HG03378 (cell line): ENCODE measurements at regions not wholly inside any gene's neighbourhood (a gene's known extent, or its start where the extent isn't known, plus 50 kb on each side); places are given as distances from the start of the nearest gene placed in this dataset.

Source experiments
- ATAC-seq: cut with Tn5 transposase; IDR thresholded peaks from one replicate; pipeline ENCODE4 v1.9.1; 2021; ENCODE audit warnings: mild to moderate bottlenecking, moderate library complexity; ENCODE audit not compliant: unreplicated experiment

DNA sequence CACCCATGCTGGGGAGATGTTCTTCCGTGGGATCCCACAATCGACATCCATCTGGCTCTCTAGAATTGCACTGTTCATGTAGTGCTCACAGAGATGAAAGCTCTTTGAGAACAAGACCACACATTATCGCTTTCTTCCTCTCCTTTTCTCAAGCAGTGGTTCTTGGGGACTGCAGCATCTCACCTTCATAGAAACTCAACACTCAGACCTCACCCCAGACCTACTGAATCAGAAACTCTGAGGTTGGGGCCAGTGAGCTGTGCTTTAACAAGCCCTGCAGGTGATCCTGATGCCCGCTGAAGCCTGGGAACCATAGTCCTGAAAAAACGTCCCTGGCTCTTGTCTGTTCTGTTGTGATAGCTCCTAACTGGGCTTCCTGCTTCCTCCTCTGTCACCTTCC, 251.3 kb upstream of the FGGY start:
- ATAC-seq: no peak

DNA sequence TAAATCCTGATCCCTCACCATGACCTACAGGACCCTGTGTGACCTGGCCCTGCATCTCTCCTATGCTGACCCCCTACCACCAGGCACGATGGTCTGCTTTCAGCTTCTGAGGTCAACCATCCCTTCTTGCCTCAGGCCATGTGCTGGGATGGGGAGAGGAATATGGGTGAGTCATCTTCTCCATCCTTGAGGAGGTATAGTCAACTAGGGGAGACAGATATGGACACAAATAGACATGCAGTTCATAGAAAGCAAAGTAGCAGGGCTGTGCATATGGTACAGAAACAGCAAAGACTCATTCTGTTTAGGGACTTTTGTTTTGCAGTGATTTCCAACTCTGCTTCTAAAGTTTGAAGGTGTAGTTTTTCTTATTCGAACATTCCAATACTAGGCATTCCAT, 250.8 kb upstream of the FGGY start:
- ATAC-seq: no peak

- ATAC-seq: peak; percentile 96
Observed at GRCh38 chr1:59046730-59047157, 250.2 kb upstream of the FGGY start.

DNA sequence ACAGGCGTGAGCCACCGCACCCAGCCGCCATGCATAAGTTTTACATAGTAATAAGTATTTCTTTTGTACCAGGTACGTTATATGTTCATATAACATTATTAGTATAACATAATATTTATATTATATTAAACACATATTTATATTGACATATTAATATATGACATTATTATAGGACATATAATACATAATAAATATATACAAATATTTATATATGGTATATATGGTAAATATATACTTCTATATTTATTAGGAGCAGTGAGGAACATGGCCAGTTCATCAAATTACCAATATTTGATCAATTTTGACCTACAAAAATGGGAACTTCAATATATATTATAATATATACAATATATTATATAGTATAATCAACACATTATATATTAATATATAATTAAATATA, 245.9 kb upstream of the FGGY start:
- no peak for ATAC-seq

DNA sequence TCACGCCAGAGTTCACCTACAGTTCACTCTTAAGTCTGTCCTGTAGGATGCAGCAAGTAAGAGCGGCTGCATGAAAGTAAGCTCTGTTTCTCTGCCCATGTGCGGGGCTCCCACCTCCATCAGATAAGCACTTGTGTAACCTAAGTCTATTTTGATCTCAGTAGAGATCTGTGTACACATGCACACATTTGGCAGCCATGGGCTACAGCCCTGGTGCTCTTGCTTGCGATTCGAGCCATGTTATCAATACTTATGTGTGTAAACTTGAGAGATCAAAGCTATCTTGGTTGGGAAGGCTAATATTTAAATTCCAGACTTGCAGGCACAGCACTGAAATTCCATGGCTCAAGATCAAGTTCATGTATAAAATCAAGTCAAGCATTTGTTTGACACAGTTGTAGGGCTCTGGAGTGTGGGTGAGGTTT, 244.7 kb upstream of the FGGY start:
- ATAC-seq: no peak

DNA sequence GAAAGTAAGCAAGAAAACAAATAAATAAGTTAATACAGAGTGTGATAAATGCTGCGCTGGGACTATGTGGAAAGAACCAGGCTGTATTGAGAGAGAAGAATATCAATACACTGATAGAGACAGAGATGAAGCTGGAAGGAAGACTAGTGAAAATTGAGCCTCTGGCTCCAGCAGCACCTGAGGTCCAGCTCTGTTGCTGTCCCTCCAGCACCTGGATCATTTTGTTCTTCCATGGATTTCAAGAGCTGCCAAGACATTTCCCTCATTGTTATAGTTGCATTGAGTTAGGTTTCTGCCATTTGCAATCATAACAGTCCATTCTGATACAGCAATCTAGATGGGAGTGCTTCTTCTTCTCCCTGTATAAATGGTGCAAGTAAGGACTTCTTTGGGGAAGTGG, 242.7 kb upstream of the FGGY start:
- ATAC-seq: no peak

DNA sequence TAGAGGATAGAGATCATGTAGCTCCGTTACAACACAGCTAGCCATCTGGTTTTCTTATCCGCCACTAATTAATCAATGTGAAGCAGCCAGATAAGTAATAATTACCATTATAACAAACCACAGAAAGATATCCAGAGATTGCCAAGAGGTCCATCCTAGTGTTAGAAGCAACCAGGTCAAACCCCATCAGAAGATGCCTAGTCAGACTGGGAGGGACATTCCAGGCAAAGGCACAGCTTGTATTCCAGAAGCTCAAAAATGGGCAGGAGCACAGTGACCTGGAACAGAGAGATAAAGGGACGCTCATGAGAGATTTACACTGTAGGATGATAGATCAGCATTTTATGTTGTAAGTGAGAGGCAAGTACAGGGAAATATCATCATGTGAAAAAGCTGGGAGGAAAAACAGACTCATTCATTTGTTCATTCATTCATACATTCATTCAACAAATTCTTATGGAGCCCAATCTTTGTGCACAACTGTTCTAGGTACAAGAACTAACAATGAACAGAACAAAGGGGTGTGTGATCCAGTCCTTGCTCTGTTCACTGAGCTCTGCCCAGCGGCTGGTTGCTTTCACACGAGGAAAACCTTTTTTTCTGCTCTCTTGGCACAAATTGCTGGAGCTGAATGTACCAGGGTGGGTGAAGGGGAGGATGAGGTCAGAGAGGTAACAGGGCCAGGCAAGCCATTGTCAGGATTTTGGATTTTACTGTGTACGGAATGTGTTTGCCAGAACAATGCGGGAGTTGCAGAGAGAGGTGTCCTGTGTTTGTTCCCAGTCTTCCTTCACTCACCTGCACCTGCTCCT, 240.8 kb upstream of the FGGY start:
- ATAC-seq: no peak

GRCh38 chr1:59057211-59057694, 239.6 kb upstream of the FGGY start:
- ATAC-seq: no peak

DNA sequence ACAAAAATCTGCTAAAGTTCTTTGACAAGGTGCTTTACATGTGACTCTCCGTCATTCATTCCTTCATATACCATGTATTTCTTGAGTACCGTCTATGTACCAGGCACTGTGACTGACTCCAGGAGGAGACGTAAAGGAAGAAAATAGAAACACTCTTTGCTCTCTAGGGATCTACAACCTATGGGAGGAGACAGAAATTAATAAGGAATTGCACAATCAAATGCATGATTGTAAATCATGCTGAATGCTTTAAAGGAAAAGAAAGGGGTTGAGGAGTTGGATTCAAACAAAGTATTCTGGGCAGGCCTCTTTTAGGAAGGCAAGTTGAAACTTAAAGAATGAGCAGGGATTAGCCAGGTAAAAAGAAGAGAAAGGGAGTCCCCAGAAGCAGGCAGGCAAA, 239.1 kb upstream of the FGGY start:
- no peak for ATAC-seq

- ATAC-seq: no peak
Observed at GRCh38 chr1:59058665-59059439, 238.0 kb upstream of the FGGY start.

DNA sequence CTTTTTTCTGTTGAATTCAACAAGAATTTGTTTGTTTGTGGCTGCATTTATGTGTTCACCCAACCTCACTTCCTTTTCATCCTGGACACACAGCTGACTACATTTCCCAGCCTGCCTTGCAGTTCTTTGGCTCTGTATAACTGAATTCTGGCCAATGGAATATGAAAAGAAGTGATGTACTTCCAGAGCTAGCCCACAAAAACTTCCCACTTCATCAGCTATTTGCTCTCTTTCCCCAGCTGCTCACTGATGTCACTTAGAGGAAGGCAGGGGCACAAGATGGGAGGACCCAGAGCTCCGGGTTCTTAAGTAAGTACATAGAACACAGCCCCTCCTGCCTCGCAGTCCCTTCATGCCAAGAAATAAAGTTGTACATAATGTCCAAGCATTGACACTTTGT, 235.0 kb upstream of the FGGY start:
- ATAC-seq: no peak

DNA sequence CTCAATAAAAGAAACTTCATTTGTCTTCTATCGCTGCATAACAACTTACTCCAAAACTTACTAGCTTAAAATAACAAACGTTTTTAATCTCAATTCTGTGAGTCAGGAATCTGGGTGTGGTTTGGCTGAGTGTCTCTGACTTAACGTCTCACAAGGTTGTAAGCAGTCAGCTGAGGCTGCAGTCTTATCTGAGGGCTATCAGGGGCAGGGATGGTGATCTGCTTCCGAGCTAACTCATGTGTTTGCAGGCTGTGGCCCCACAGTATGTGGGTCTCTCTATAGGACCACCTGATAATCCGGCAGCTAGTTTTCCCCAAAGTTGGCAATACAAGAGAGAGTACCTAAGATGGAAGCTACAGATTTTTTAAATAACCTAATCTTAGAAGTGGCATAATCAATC, 234.2 kb upstream of the FGGY start:
- no peak for ATAC-seq

- no peak for ATAC-seq
Observed at GRCh38 chr1:59063501-59063900, 233.4 kb upstream of the FGGY start.

GRCh38 chr1:59064592-59064991, 232.3 kb upstream of the FGGY start:
- ATAC-seq: no peak

GRCh38 chr1:59066236-59066635, 230.7 kb upstream of the FGGY start:
- ATAC-seq: no peak

GRCh38 chr1:59070610-59071009, 226.3 kb upstream of the FGGY start:
- no peak for ATAC-seq

DNA sequence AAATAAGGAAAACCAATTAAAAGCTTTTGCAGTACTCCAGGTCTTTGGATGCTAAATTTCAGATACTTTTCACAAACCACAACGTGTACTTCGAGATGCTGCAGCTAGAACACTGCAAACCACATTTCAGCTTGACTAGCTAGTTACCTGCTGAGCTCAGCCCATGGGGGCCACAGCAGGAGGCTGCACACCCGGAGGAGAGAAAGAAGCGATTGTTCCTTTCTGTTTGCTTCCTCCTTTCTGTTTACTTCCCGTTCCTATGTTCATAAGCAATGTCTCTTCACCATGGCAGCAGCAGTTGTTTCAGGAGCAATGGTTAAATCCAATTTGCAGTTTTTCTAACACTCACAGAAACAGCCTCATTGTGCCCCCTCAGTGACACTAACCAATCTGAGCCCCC, 225.6 kb upstream of the FGGY start:
- ATAC-seq: no peak

DNA sequence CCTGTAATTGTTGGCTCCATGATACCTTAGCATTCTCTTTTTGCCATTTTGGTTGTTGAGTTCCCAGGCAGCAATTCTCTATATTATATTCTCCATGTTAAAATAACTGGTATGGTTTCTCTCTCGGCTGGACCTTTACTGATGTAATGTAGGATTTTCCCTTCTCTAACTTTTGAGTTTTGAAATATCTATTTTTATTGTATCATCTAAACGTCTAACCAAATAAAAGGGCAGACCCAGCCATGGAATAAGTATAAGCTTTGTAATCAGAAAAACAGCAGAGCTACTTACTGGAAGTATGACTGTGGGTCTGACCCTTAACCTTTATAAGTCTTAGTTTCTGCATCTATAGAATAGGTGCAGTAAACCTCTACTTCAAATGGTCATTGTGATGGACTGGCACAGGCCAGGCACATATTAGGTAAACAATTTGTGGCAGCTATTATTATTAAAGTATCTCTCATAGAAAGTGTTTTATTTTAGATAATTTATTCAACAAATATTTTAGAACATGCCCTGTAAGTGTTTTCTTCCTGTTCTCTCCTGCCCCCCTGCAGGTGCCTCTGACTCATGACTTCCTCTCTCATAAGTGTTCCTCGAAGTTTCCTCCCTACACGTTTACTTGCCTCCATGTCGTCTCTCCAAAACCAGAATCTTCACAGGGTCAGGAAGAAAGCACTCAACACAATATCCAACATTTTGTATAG, 224.9 kb upstream of the FGGY start:
- no peak for ATAC-seq

- ATAC-seq: no peak
Observed at GRCh38 chr1:59072583-59072947, 224.3 kb upstream of the FGGY start.

DNA sequence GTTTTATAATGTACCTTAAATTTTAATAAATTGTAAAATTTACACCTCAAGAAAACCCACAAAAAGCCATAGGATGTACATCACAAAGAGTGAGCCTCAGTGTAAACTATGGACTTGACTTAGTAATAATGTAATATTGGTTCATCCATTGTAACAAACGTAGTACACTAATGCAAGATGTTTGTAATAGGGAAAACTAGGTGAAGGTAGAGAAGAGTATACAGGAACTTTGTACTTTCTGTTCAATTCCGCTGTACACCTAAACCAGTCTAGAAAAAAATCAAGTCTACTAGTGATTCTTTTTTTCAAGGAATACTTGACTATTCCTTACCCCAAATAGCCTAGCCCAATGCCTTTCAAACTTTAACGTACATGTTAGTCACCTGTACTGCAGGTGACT, 222.3 kb upstream of the FGGY start:
- ATAC-seq: no peak

DNA sequence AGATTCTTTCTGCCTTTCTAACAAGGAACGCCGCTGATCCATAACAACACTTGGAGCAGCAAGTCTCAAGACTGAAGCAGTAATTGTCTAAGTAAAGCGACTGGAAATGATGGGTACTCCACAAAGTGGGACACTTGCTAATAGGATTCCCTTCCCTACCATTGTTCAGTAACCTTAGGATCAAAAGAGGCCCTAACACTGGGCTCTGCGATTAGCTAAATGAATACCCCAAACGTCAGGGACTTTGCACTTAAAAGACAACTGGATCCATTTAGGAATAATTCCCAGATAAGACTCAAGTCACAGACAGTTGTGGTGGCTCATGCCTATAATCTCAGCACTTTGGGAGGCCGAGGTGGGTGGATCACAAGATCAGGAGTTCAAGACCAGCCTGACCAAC, 221.9 kb upstream of the FGGY start:
- no peak for ATAC-seq

- no peak for ATAC-seq
Observed at GRCh38 chr1:59076612-59077011, 220.3 kb upstream of the FGGY start.
